GM19455 (cell line): ENCODE measurements at regions not wholly inside any gene's neighbourhood (a gene's known extent, or its start where the extent isn't known, plus 50 kb on each side); places are given as distances from the start of the nearest gene placed in this dataset.

Source experiments
- ATAC-seq: cut with Tn5 transposase; IDR thresholded peaks from one replicate; pipeline ENCODE4 v1.9.1; 2021; ENCODE audit not compliant: unreplicated experiment

DNA sequence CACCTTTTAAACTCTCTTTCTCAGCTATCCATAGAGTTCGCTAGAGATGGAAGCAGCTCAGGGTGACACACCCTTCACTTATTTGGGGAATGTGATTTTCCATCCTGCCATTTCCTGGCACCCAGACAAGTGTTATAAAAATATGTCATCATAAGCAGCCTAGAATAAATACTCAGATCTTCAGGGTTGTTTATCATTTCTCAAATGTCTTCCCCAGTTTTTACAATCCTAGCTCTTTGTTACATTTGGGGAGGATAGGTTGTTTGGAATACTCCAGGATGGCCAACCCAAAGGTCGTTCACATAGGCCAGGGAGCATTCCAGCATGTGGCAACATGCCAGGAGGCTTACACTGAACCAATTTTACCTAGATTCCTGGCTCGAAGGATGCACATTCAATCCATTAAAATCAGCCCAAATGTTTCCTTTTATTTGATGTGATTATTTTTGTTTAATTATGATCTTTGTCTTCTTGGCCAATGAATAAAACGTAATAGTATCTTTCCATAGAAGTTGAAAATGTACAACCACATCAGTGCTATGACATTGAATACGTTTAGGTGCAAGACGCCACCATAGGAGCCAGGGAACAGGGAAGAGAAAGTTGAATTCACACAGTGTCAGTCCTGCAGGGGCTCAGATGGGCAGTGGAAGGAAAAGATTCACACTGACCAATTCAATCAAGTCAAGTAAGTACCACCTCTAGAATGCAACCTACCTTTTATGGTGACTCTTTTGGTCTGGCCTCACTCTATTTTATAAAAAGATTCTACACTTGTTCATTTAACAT lies 537.7 kb upstream of the MDFIC2 start:
- ATAC-seq = no peak

DNA sequence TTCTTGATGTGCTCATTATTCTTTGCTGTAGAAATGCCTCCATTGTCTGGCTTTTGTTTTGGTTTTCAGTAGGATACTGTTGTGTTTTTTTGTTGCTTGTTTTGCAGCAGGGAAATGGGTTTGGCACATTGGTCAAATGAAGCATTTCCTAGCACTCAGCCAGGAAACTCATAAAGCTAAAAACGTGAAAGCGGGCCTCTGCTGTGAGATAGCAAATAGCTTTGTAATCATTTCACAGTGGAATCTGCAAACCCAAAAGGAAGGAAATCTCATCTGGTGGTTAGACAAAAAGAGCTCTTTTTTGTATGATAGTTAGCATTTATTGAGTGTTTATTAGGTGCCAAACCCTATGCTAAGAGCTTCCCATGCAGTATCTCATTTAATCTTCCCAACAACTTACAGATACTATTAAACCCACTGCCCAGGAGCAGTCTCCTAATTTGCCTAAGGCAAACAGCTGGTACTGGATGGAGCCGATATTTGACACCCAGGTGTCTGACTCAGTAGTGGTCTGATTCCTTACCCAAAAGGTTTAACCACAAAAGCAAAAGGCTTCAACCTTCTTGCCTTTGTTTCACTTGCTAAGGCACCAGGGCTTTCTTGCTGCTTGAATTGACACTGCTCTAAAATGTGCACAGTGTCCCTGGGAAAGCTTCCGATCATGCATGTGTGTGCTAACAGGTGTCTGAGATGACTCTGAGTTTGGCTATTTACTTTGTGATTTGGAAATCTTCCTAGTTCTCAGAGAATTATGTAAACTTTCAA lies 527.9 kb upstream of the MDFIC2 start:
- ATAC-seq = no peak

DNA sequence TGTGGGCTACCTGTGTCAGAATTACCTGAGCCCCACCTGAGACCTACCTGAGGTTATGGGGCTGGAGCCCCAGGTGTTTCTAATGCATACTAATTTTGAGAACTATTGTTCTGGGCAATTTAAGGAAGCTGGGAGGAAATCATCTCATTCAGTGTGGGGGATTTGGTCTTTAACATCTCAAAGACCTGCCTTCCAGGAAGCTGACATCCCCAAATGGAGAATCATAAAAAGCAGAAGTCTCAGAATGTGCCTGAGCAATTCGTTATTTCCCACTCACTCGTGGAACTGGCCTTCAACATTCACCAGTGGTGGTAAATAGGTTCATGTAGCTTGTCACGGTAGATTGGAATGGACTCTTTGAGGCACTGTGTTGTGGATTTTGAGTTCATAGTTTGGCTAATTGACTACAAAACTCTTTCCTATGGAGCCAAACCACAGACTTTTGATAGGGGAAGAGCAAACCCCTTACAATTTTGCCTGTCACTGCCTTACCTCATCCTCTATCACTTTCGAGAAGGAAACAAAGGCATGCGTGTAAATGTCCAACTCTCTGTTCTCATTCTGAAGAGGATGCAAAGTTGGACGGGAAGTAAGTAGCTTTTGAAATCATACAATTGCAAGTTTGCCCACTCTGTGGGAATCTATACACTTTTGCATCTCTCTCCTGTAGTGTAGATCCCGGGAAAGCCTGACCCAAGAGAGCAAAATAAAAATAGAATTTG lies 521.0 kb upstream of the MDFIC2 start:
- no peak for ATAC-seq

DNA sequence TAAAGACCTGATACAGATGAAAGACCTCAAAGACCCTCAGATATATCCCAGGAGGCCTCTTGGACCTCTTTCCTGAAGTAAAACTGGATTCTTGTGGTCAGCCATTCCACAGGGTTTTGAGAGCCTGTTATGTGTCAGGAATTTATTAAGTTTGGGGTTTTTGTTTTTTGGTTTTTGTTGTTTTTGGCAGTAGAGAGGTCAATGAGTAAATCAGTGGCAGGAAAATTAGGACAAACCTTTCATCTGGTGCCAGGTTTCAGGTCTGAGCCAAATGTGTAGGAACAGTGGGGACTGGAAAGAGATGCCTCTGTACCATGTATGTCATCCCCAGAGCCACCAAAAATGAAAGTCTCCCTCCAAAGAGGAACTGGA lies 520.4 kb upstream of the MDFIC2 start:
- ATAC-seq = no peak

DNA sequence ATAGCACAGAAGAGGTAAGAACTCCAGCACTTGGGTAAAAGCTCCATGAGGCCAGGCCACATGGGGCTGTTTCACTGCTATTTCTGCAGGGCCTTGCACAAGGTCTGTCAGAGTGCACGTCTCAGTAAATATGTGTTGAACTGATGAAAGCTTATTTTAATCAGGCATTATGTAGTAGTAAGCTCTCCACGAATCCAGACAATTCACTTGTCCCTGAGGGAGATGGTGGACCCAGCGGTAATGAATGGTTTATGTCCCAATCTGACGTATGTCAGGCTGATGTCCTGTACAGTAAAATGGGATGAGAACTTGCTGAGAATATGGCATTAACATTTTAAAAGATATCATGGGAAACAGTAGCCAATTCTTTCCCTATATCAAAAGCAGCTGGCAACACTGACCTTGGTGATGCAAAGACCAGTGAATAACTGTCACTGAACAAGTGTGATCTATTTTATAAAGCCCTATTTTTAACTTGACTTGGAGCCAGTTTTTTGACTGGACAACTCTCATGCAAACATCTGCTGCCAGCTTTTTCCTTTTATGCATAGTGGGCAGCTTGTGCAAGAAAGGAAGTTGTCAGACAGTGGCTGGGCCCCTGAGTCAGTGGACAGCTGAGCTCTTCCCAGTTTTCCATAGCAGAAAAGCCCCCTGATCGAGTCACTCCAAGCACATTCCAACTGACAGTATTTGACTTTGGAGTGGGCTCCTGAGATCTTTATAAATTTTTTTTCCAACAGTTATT lies 519.8 kb upstream of the MDFIC2 start:
- no peak for ATAC-seq

DNA sequence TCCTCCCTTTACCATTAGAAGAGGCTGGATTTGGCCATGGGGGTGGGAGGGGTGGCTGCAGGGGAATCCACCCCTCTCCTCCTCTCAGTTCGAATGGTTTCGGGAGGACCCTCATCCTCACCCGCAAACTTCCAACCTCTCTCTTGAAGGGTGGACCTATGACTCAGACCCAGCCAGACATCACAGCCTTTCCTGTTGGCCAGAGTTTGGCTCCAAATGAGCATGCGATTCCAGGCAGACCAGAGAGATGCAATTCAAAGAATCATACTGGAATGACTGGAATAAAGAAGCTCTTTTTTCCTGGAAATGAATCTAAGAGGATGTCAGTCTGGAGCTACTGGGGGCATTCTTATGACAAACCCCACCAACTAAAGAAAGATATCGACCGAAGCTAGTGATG lies 516.7 kb upstream of the MDFIC2 start:
- ATAC-seq = no peak

DNA sequence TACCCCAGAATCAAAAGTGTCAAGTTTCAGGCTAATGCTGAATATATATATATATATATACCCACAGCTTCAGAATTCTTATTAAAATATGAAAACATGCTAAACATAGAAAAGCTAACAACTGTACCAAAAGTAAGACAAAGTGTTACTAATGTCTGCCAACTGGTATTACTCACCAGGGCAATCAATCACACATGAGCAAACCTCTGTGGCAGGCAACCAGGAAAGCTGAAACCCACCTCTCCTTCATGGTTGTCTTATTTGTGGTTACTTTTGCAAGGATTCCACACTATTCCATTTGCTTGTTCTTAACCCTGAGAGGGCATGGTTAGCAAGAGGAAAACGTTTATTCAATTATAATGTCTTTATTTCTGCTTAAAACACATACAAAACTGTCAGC lies 512.3 kb upstream of the MDFIC2 start:
- ATAC-seq = no peak

DNA sequence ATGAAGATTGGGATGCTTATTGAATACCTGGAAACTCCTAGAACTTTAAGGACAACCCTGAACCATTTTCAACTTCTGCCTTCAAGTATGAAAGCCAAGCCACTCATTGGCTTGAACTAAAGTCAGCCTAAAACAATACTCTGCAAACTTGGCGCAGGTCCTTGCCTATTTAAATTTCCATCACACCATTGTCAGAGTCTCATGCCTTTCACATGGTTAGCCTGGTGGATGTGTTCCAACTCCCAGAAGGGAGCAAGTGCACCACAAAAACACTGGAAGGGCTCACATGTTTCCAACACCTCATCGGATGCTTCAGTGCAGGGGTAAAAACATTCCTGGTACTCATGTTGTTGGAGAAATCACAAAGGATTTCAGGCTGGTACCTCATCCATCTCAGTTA lies 511.6 kb upstream of the MDFIC2 start:
- ATAC-seq = no peak

DNA sequence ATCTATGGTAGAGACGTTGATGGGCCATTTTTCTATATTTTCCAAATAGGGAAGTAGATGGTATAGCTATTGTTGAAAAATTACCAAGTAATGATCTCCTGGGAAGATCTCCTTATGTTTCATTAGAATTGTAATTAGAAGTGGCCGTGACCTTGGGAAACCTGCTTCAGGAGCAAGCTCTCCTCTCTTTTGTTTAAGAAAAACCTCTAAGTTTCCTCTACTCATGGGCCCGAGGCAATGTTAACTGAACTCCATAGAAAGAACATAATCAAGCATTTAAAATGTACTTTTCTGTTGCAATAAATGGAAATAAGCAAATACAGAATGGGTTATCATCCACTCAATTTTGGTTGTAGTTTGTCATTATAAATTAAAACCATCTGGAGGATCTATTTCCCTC lies 511.2 kb upstream of the MDFIC2 start:
- ATAC-seq = no peak

DNA sequence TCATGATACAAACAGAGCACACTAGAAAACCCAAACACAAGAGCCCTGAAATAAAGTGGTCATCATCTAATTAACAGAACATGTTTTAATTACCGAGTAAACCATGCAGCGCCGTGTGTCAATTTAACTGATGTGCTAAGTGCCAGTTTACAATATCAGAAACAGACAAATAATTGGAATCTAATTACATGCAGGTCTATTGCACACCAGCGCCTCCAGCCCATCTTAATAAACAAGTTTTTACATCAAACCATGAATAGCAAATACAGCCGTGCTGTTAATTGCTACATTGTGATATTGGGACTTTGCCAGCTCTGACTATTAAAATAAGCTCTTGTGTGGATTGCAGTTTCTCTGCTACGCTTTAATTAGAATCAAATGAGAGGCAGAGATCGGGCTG lies 510.2 kb upstream of the MDFIC2 start:
- ATAC-seq = no peak

DNA sequence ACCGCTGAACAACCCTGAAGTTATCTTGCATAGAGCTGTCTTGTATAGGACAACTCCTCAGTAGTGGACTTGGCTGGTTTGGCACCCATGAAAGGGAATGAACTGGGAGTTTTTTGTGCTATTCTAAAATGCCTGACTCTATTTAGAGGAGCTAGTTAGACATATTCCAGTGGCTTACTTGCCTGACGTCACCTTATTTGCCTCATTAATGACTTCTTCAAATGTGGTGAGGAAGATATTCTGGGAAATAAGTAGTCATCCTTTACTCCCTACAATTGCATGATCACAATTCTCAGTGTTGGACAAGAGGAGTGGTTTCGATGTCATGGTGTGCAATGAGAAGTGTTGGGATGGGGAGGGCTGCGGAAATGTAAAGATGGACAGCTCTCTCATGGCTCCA lies 509.2 kb upstream of the MDFIC2 start:
- no peak for ATAC-seq

DNA sequence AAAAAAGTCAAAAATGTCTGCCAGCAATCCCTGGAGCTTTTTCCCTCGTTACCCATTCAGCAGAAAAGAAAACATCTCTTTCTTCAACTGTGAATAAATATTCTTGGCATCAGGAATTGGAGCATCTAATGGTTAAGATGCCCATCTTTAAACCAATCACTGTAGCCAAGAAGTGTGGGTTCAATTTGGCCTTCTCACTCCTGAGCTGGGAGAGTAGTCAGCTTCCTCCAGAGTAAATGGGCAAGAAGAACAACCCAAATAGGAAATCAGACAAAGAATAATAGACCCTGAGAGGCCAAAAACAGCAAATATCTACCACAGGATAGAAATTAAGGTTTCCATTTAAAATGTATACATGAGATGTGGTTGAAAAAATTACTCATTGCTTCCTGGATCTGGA lies 508.0 kb upstream of the MDFIC2 start:
- no peak for ATAC-seq

DNA sequence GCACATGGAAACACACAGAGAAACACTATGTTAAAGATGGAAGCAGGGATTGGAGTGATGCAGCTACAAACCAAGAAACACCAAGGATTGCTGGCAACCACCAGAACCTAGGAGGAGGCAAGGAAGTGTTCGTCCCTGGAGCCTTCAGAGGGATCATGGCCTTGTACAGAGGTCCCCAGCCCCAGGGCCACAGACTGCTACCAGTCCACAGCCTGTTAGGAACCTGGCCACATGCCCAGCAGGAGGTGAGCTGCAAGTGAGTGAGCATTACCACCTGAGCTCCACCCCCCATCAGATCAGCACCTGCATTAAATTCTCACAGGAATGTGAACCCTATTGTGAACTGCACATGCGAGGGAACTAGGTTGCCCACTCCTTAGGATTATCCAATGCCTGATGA lies 505.7 kb upstream of the MDFIC2 start:
- ATAC-seq = no peak

DNA sequence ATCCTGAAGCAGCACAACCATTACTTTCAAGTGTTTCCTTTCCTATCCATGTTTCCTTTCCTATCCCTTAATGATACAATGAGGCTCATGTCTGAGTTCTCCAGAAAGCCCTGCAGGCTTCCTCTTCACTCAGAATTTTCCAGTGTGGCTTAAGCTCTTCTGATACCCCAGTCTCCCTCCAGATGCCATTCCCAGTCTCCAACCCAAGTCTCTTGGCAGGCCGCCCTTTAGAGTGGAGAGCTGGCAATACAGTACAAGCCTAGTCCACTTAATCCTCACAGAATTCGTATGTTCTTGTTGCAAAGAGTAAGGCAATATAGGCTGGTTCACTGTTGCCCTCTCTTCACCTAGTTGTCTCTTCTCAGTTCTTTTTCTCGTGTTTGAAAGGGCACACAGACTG lies 503.9 kb upstream of the MDFIC2 start:
- no peak for ATAC-seq

DNA sequence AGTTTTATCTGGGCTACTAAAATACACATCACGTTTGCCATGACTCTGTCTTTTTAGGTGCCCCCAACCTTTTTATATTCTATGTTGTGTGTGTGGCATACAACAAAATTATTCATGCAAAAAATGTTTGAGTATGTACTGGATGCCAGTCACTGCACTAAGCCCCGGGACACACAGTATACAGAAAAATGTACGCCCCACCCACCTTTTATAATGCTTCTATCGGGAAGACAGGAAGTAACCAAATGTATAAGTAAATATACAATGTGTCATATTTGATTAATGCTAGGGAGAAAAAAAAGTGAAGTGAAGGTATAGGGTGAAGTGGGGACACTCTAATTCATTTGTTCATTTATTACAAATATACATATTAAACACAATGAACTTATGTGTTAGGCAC lies 503.4 kb upstream of the MDFIC2 start:
- ATAC-seq = no peak

DNA sequence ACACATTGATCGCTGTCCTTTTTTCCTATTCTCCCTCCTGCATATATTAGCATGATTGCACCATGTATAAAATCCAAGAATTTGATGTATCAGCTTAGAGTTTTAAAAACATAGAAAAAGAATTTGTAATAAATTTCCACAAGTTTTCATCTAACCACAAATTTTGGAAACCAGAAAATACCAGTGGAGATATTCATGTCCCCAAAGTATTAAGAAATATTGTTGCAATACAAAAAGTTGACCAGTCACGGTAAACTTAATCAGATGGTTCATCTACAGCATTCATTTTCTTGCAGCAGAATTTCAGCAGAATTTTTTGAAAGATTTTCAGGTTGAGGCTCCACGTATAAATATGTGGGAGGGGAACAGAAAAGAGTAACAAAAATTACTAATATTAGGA lies 500.9 kb upstream of the MDFIC2 start:
- ATAC-seq = no peak

DNA sequence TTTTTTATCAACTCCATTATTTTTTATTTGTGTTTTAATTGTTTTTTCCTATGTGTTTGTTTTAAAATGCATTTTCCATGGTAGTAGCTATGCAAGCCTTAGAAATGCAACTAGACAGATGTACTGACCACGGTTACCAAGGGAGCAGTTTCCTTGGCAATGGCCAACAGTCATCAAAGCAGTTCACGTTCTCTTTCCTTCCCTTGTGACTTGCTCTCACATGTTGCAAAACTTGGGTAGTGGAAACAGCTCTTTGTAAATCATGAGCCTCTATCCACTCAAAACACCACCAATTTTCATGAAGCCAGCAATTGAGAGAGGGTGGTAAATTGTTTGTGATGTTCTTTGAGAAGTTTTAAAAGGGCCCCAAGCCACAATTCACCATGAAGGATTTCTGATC lies 499.4 kb upstream of the MDFIC2 start:
- ATAC-seq = no peak

DNA sequence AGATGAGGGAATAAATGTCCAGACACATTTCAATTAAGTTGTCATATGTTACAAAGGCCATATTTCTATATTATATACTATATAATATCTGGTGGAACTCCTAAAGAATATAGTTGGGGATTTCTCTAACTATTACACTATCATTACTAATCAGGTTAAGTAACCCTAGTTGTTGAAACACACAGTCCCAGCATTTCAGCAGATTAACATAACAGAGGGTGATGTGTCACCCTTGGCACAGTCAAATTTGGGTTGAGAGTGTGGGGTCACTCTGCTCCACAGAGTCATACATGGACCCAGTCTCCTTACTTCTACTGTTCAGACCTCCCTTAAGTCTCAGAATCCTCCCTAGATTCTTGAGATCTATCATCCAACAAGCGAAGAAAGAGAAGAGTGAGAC lies 496.4 kb upstream of the MDFIC2 start:
- ATAC-seq = no peak

DNA sequence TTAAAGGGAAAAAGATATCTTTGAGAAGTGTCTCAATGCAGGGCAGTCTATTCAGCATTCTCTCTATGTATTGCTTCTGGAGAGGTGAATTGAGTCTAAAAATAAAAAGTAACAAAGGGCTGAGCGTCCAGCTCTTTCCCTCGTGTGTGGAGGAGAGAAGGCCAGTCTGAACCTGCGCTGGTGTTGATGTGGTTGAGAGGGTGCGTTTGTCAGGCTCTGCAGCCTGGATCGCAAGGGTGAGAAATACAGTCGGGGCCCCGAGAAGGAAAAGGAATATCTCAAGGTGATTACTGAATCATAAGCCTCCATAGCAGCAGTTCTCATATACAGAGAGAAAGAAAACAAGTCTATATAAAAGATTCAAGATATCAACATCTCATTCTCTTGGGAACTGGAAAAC lies 494.1 kb upstream of the MDFIC2 start:
- ATAC-seq = no peak

DNA sequence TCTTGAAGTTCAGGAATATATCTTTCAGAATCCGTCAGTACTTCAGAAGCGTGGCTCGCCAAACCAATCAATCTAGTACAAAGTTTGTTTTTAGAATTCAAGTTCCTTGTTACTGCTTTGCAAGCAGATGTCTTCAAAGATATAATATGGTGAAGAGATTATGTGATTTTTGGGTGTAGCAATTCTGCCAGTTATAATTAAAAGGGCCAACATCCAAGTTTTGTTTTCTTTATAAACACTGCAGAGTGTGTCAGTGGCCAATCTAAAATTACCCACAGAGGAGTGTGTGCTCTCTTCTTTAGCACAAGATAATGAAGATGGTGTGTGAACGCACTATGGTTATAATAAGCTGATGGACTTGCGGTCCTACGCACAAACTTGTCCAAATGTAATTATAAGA lies 493.6 kb upstream of the MDFIC2 start:
- no peak for ATAC-seq
